ENCODE measurements at regions not wholly inside any gene's neighbourhood (a gene's known extent, or its start where the extent isn't known, plus 50 kb on each side); places are given as distances from the start of the nearest gene placed in this dataset.

DNA sequence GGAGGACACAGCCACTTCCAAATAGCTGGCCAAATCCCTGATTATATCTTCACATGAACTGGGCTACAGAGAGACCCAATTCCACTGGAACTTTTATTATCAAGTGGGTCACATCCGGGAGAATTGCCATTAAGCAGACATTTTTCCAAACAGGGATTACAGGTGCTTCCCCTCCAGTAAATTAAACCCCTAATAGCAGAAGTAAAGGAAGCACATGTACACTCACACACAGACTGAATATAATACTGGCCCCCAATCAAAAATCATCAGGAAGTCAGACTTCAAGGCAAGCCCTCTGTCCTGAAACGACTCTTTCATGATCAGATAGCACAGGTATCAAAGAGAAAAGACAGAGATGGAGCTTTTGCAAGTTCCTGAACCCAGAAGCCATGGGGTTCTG is 118.6 kb upstream of the PPP2R5A start (continued):
- TF ChIP-seq, protein P1, sequence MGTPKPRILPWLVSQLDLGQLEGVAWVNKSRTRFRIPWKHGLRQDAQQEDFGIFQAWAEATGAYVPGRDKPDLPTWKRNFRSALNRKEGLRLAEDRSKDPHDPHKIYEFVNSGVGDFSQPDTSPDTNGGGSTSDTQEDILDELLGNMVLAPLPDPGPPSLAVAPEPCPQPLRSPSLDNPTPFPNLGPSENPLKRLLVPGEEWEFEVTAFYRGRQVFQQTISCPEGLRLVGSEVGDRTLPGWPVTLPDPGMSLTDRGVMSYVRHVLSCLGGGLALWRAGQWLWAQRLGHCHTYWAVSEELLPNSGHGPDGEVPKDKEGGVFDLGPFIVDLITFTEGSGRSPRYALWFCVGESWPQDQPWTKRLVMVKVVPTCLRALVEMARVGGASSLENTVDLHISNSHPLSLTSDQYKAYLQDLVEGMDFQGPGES (IDR thresholded peaks at IDR 0.05; ENCODE audit: low read depth, low read length): no peak
- TF ChIP-seq SMC3 (IDR thresholded peaks at IDR 0.05; ENCODE audit: low read depth, low read length) (no peak), RCOR1 (IDR thresholded peaks at IDR 0.05; ENCODE audit: low read length) (no peak), NRF1 (IDR thresholded peaks at IDR 0.05; ENCODE audit: low read depth, low read length) (no peak), FOSL2 (IDR thresholded peaks at IDR 0.05; ENCODE audit: borderline replicate concordance, low read depth) (no peak), GATA2 (CRISPR knock-in tag; IDR thresholded peaks at IDR 0.05) (no peak), RFX5 (IDR thresholded peaks at IDR 0.05; ENCODE audit: low read length) (no peak), REST (IDR thresholded peaks at IDR 0.05; ENCODE audit: low read depth, low read length) (no peak), MXI1 (IDR thresholded peaks at IDR 0.05; ENCODE audit: low read depth, low read length) (no peak)
- TF ChIP-seq, protein P2, sequence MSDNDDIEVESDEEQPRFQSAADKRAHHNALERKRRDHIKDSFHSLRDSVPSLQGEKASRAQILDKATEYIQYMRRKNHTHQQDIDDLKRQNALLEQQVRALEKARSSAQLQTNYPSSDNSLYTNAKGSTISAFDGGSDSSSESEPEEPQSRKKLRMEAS (IDR thresholded peaks at IDR 0.05; ENCODE audit: low read depth): no peak
- TF ChIP-seq, protein P3, sequence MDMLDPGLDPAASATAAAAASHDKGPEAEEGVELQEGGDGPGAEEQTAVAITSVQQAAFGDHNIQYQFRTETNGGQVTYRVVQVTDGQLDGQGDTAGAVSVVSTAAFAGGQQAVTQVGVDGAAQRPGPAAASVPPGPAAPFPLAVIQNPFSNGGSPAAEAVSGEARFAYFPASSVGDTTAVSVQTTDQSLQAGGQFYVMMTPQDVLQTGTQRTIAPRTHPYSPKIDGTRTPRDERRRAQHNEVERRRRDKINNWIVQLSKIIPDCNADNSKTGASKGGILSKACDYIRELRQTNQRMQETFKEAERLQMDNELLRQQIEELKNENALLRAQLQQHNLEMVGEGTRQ (IDR thresholded peaks at IDR 0.05; ENCODE audit: borderline replicate concordance, low read depth, low read length): no peak

- no peaks in the 10 kb centered on the region for H3K27me3 ChIP-seq (ENCODE audit: insufficient read depth)
- no peak overlapping the region for H3K4me2 ChIP-seq
- H2AFZ ChIP-seq (ENCODE audit: low read depth): no peak overlapping the region
- H3F3A ChIP-seq (replicated peaks; ENCODE audit: insufficient read depth): no peaks in the 10 kb centered on the region
- H3K9me3 ChIP-seq: no peaks in the 10 kb centered on the region
- ChIA-PET CTCF (interaction anchor here (1.0 kb wide), 1 partner anchor 96 kb away, joined by 3 read pairs; no protein-coding TSS in a partner anchor), POLR2A (no interaction called here)
- no peaks in the 10 kb centered on the region for H4K20me1 ChIP-seq (ENCODE audit: insufficient read depth)
- no peak overlapping the region for H3K4me3 ChIP-seq (ENCODE audit: low read depth in 2 of 2, low read length in 1 of 2)
- peaks cover 8 to 10% of the 10 kb centered on the region in 2 experiments; a peak in 1 of 4 replicates for H3K4me1 ChIP-seq (ENCODE audit: control insufficient read depth in 1 of 2, insufficient read depth in 2 of 2, low read depth in 1 of 2, low read length in 1 of 2)
- WGBS (ENCODE audit: low lambda C conversion rate): 85% methylated on average over 6 of the region's 7 CpGs
- H3K27ac ChIP-seq (ENCODE audit: low read depth in 2 of 2, low read length in 1 of 2): no peak overlapping the region
- no peak overlapping the region for H3K9ac ChIP-seq
- DNase-seq: no peak
- no peaks in the 10 kb centered on the region for H3K36me3 ChIP-seq (replicated peaks in 1 of 2; ENCODE audit: control insufficient read depth in 1 of 2, insufficient read depth in 2 of 2, low read length in 1 of 2)
- H3K9me2 ChIP-seq: no peaks in the 10 kb centered on the region
- no peaks in the 10 kb centered on the region for H3K79me2 ChIP-seq (ENCODE audit: insufficient read depth)
- TF ChIP-seq YY1 (IDR thresholded peaks at IDR 0.05; ENCODE audit: low read depth) (no peak), TCF12 (IDR thresholded peaks at IDR 0.05) (no peak), GABPA (IDR thresholded peaks at IDR 0.05; ENCODE audit: low read depth) (no peak), MXI1 (IDR thresholded peaks at IDR 0.05; ENCODE audit: low read depth, low read length) (no peak), REST (IDR thresholded peaks at IDR 0.05; ENCODE audit: low read depth, low read length) (no peak), RCOR1 (IDR thresholded peaks at IDR 0.05; ENCODE audit: low read length) (no peak), PBX3 (IDR thresholded peaks at IDR 0.05) (no peak), TEAD4 (IDR thresholded peaks at IDR 0.05; ENCODE audit: borderline replicate concordance, insufficient read depth) (no peak), MEF2A (IDR thresholded peaks at IDR 0.05; ENCODE audit: borderline replicate concordance, low read depth) (no peak)
- TF ChIP-seq, protein P4, sequence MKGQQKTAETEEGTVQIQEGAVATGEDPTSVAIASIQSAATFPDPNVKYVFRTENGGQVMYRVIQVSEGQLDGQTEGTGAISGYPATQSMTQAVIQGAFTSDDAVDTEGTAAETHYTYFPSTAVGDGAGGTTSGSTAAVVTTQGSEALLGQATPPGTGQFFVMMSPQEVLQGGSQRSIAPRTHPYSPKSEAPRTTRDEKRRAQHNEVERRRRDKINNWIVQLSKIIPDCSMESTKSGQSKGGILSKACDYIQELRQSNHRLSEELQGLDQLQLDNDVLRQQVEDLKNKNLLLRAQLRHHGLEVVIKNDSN (IDR thresholded peaks at IDR 0.05; ENCODE audit: borderline replicate concordance, low read depth): no peak
- TF ChIP-seq, protein P1 (IDR thresholded peaks at IDR 0.05; ENCODE audit: low read depth, low read length): no peak
Observed at GRCh38 chr1:212167098-212167497, 118.1 kb upstream of the PPP2R5A start.

Measured in SK-N-SH (cell line).